Calu3 (cell line): ENCODE measurements at regions not wholly inside any gene's neighbourhood (a gene's known extent, or its start where the extent isn't known, plus 50 kb on each side); places are given as distances from the start of the nearest gene placed in this dataset.

Experiments
- BruUV-seq: library from RNA; stranded (reverse); fragments of 400-500 nt; replicated peaks from 2 replicates; lab custom pipeline; 2021; lab: Mats Ljungman, UMichigan
- CTCF ChIA-PET: fragments of 300-600 bp; sonication (Branson Sonifier 250); formaldehyde crosslinking; loops from one replicate; lab custom pipeline; 2022; ENCODE audit warnings: antibody characterized with exemption; lab: Charles Lee
- DNase-seq: peaks from one replicate; pipeline ENCODE4 v3.0.0; 2022
- H3K27ac Mint-ChIP-seq: one replicate; pipeline ENCODE4 v1.8.0; 2022; ENCODE audit warnings: mixed read lengths; ENCODE audit not compliant: unreplicated experiment
- H3K27me3 Mint-ChIP-seq: one replicate; pipeline ENCODE4 v1.8.0; 2022; ENCODE audit warnings: mixed read lengths; ENCODE audit not compliant: unreplicated experiment
- H3K36me3 Mint-ChIP-seq: one replicate; pipeline ENCODE4 v1.8.0; 2022; ENCODE audit warnings: mild to moderate bottlenecking, moderate library complexity, mixed read lengths; ENCODE audit not compliant: insufficient read depth, unreplicated experiment
- H3K4me1 Mint-ChIP-seq: one replicate; pipeline ENCODE4 v1.8.0; 2022; ENCODE audit warnings: mild to moderate bottlenecking, low read depth, mixed read lengths; ENCODE audit not compliant: unreplicated experiment
- H3K4me3 Mint-ChIP-seq: one replicate; pipeline ENCODE4 v1.8.0; 2022; ENCODE audit warnings: mild to moderate bottlenecking, low read depth, moderate library complexity, mixed read lengths; ENCODE audit not compliant: unreplicated experiment
- H3K9me3 Mint-ChIP-seq: one replicate; pipeline ENCODE4 v1.8.0; 2022; ENCODE audit warnings: low read depth, mixed read lengths; ENCODE audit not compliant: unreplicated experiment
- intact Hi-C: fragments of 100-400 bp; cut with micrococcal nuclease; formaldehyde crosslinking; loops from one replicate; pipeline ENCODE4 v1.10.0; 2022; ENCODE audit not compliant: unreplicated experiment
- TF ChIP-seq, protein P1 (sequence below): fragments of 200-600 bp; IDR thresholded peaks from one replicate; pipeline ENCODE4 v1.8.0; 2022; ENCODE audit warnings: antibody characterized with exemption; ENCODE audit not compliant: unreplicated experiment

DNA sequence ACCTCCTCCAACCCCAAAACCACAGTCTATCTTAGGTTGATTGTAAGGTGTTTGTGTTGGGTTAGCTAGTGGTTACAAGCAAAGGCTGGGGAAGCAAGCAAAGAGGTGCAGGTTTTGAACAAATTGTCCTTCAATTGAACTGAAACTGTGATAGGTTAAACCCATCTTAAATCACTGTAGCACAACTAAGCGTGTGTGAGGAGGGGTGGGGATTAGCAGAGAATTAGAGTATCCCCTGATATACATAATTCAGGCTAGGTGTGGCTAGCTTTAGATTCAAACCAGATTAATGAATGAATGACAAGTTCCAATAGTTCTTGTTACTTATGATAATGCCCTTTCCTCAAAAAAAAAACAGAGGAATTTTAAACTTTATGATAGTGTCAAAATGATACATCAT, 191.0 kb upstream of the POF1B start:
- Mint-ChIP-seq H3K27me3 (no peaks in the 10 kb centered on the region), H3K4me3 (no peak overlapping the region), H3K9me3 (peaks cover 5% of the 10 kb centered on the region), H3K4me1 (no peaks in the 10 kb centered on the region), H3K27ac (no peak overlapping the region), H3K36me3 (no peaks in the 10 kb centered on the region)
- no TSS peak for BruUV-seq
- intact Hi-C loops: no loop called here
- DNase-seq: no peak
- CTCF ChIA-PET: no interaction called here
- TF ChIP-seq, protein P1, sequence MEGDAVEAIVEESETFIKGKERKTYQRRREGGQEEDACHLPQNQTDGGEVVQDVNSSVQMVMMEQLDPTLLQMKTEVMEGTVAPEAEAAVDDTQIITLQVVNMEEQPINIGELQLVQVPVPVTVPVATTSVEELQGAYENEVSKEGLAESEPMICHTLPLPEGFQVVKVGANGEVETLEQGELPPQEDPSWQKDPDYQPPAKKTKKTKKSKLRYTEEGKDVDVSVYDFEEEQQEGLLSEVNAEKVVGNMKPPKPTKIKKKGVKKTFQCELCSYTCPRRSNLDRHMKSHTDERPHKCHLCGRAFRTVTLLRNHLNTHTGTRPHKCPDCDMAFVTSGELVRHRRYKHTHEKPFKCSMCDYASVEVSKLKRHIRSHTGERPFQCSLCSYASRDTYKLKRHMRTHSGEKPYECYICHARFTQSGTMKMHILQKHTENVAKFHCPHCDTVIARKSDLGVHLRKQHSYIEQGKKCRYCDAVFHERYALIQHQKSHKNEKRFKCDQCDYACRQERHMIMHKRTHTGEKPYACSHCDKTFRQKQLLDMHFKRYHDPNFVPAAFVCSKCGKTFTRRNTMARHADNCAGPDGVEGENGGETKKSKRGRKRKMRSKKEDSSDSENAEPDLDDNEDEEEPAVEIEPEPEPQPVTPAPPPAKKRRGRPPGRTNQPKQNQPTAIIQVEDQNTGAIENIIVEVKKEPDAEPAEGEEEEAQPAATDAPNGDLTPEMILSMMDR: no peak

DNA sequence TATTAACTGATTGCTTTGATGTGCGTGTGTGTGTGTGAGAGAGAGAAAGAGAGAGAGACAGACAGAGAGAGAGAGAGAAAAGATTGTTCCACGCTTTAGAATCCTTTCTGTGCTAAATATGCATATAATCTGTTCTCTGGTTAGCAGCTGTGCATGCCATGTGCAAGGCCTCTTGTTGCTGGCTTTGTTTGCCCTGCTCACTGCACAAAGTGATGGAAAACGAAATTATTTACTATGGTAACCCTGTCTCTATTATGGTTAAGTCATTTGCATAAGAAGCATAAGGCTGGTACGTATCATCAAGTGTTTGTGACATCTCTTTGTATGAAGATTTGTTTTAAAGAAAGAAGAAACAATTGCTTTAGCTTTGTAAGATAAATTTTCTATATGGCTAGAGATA, 190.2 kb upstream of the POF1B start:
- no peaks in the 10 kb centered on the region for H3K4me1 Mint-ChIP-seq
- DNase-seq: no peak
- no peaks in the 10 kb centered on the region for H3K27me3 Mint-ChIP-seq
- H3K9me3 Mint-ChIP-seq: peaks cover 5% of the 10 kb centered on the region
- intact Hi-C loops: no loop called here
- H3K27ac Mint-ChIP-seq: no peak overlapping the region
- CTCF ChIA-PET: no interaction called here
- TF ChIP-seq, protein P1: no peak
- BruUV-seq: no TSS peak
- H3K36me3 Mint-ChIP-seq: no peaks in the 10 kb centered on the region
- H3K4me3 Mint-ChIP-seq: no peak overlapping the region

DNA sequence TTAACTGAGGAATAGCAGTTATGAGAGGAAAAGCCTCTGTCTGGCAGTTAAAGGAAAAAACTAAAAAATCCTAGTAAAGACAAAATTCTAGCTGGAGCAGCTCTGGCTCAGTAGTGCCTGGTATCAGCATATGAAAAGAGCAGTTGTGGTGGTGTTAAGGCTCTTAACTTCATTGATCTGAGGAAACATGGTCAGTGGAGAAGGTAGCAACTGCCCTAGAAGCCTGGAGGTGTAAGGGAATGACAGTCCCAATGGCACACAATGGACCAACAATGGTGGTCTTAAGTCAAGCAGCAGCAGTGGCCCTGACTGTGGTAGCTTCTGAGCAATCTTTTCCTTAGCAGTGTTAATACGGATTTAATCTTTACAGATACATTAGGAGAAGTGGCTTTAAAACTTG, 189.6 kb upstream of the POF1B start:
- TF ChIP-seq, protein P1: no peak
- no peak overlapping the region for H3K27ac Mint-ChIP-seq
- no TSS peak for BruUV-seq
- peaks cover 5% of the 10 kb centered on the region for H3K9me3 Mint-ChIP-seq
- intact Hi-C loops: no loop called here
- H3K4me3 Mint-ChIP-seq: no peak overlapping the region
- DNase-seq: no peak
- no peaks in the 10 kb centered on the region for H3K4me1 Mint-ChIP-seq
- H3K27me3 Mint-ChIP-seq: no peaks in the 10 kb centered on the region
- H3K36me3 Mint-ChIP-seq: no peaks in the 10 kb centered on the region
- CTCF ChIA-PET: no interaction called here

DNA sequence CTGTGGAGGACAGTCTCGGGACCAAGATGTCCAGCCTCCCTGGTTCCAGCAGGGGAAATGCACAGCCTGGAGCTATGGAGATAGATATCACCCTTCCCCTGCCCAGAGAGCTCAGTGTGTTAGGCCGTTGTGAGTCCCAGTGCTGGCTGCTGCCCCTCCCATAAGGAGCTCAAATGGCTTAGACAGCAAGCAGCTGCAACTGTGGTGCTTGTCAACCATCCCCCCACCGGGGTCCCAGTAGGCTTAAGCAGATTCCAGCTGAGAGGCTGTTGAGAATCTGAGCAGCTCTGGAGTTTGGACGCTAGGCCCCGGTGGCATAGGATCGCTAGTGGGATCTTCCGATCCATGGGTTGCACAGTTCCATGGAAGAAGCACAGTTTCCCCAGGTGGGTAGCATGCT, 181.8 kb upstream of the POF1B start:
- H3K9me3 Mint-ChIP-seq: peaks cover 2% of the 10 kb centered on the region
- no peaks in the 10 kb centered on the region for H3K4me1 Mint-ChIP-seq
- no peak for DNase-seq
- intact Hi-C loops: no loop called here
- no TSS peak for BruUV-seq
- CTCF ChIA-PET: no interaction called here
- no peaks in the 10 kb centered on the region for H3K36me3 Mint-ChIP-seq
- no peaks in the 10 kb centered on the region for H3K27me3 Mint-ChIP-seq
- no peak overlapping the region for H3K27ac Mint-ChIP-seq
- TF ChIP-seq, protein P1: no peak
- no peak overlapping the region for H3K4me3 Mint-ChIP-seq
